IMR-90 (cell line): ENCODE measurements at regions not wholly inside any gene's neighbourhood (a gene's known extent, or its start where the extent isn't known, plus 50 kb on each side); places are given as distances from the start of the nearest gene placed in this dataset.
A peak's percentile ranks its signal among the peaks of the same experiment; 100 is the strongest.

Experiments
- ATAC-seq: fragments of 200-7000 bp; cut with Tn5 transposase; 2 replicates; pipeline ENCODE4 v1.9.1; 2020; ENCODE audit warnings: low read depth, mild to moderate bottlenecking, moderate library complexity
- BruUV-seq: library from RNA; stranded (reverse); fragments of 400-500 nt; replicated peaks from 2 replicates; lab custom pipeline; 2021; lab: Mats Ljungman, UMichigan
- CTCF ChIA-PET: fragments of 300-600 bp; formaldehyde crosslinking; extraction: SDS; loops from one replicate; lab custom pipeline; 2021; ENCODE audit warnings: antibody characterized with exemption; lab: Yijun Ruan, JAX
- POLR2A ChIA-PET: fragments of 300-600 bp; sonication (Branson Sonifier 250); formaldehyde crosslinking; loops from one replicate; lab custom pipeline; 2022; ENCODE audit warnings: antibody characterized with exemption; ENCODE audit not compliant: unreplicated experiment; lab: Charles Lee
- DNase-seq: peaks from one replicate; pipeline ENCODE4 v3.0.0; 2013
- H2AFZ ChIP-seq: replicated peaks from 2 replicates; pipeline ENCODE3; 2013; ENCODE audit warnings: low read length, mild to moderate bottlenecking; ENCODE audit not compliant: poor library complexity
- H2AK5ac ChIP-seq: 2 replicates; pipeline ENCODE4 v1.6.1; 2013; ENCODE audit warnings: low read depth, low read length, inconsistent platforms
- H2AK9ac ChIP-seq: replicated peaks from 2 replicates; pipeline ENCODE3; 2013; ENCODE audit warnings: mild to moderate bottlenecking, low read depth, low read length, moderate library complexity; ENCODE audit not compliant: poor library complexity
- H2BK120ac ChIP-seq: 2 replicates; pipeline ENCODE4 v1.6.1; 2013; ENCODE audit warnings: low read depth, low read length, inconsistent platforms
- H2BK15ac ChIP-seq: 3 replicates; pipeline ENCODE4 v1.6.1; 2013; ENCODE audit warnings: low read depth, low read length, inconsistent platforms
- H2BK20ac ChIP-seq: 2 replicates; pipeline ENCODE4 v1.6.1; 2013; ENCODE audit warnings: low read depth, mild to moderate bottlenecking, inconsistent platforms, low read length, moderate library complexity
- H2BK5ac ChIP-seq: 2 replicates; pipeline ENCODE4 v1.6.1; 2013; ENCODE audit warnings: mild to moderate bottlenecking, low read depth, low read length, inconsistent platforms; ENCODE audit not compliant: poor library complexity, severe bottlenecking
- H3K14ac ChIP-seq: replicated peaks from 2 replicates; pipeline ENCODE4 v1.6.1; 2013; ENCODE audit warnings: low read depth, low read length, inconsistent platforms
- H3K18ac ChIP-seq: 2 replicates; pipeline ENCODE4 v1.6.1; 2013; ENCODE audit warnings: low read depth, low read length, control low read depth
- H3K23ac ChIP-seq: 2 replicates; pipeline ENCODE4 v1.6.1; 2013; ENCODE audit warnings: low read depth, low read length, inconsistent platforms
- H3K27ac ChIP-seq: 2 replicates; pipeline ENCODE4 v1.5.1; 2013; ENCODE audit warnings: mild to moderate bottlenecking, control low read depth, low read length; ENCODE audit not compliant: insufficient read depth
- H3K27me3 ChIP-seq: 2 replicates; pipeline ENCODE4 v1.6.1; 2013; ENCODE audit warnings: low read length; ENCODE audit not compliant: control insufficient read depth, insufficient read depth
- H3K36me3 ChIP-seq: 2 replicates; pipeline ENCODE4 v1.6.1; 2013; ENCODE audit warnings: low read length, mixed read lengths; ENCODE audit not compliant: control insufficient read depth, insufficient read depth
- H3K4ac ChIP-seq: 2 replicates; pipeline ENCODE4 v1.6.1; 2013; ENCODE audit warnings: low read depth, low read length, inconsistent platforms
- H3K4me1 ChIP-seq: 2 replicates; pipeline ENCODE4 v1.6.1; 2013; ENCODE audit warnings: low read length, mixed read lengths; ENCODE audit not compliant: control insufficient read depth, insufficient read depth
- H3K4me2 ChIP-seq: 2 replicates; pipeline ENCODE4 v1.6.1; 2013; ENCODE audit warnings: low read depth, mild to moderate bottlenecking, control low read depth, low read length, moderate library complexity
- H3K4me3 ChIP-seq: 2 replicates; pipeline ENCODE4 v1.5.1; 2013; ENCODE audit warnings: low read depth, mild to moderate bottlenecking, control low read depth, low read length, moderate library complexity; ENCODE audit not compliant: insufficient read depth
- H3K56ac ChIP-seq: 2 replicates; pipeline ENCODE4 v1.6.1; 2013; ENCODE audit warnings: low read length, inconsistent platforms; ENCODE audit not compliant: insufficient read depth; ENCODE audit errors: extremely low read depth
- H3K79me1 ChIP-seq, 2 experiments: 2 replicates each; pipeline ENCODE4 v1.6.1; 2013; ENCODE audit warnings: low read length in 2 of 2, inconsistent platforms in 1 of 2, low read depth in 1 of 2
- H3K9ac ChIP-seq: 2 replicates; pipeline ENCODE4 v1.6.1; 2013; ENCODE audit warnings: low read depth, low read length, control low read depth
- H3K9me1 ChIP-seq: 2 replicates; pipeline ENCODE4 v1.6.1; 2013; ENCODE audit warnings: low read length, inconsistent platforms; ENCODE audit not compliant: insufficient read depth
- H3K9me3 ChIP-seq: 2 replicates; pipeline ENCODE4 v1.6.1; 2013; ENCODE audit warnings: low read length; ENCODE audit not compliant: control insufficient read depth, insufficient read depth
- H4K20me1 ChIP-seq: 2 replicates; pipeline ENCODE4 v1.6.1; 2013; ENCODE audit warnings: low read length, inconsistent platforms; ENCODE audit not compliant: insufficient read depth
- H4K5ac ChIP-seq: 2 replicates; pipeline ENCODE4 v1.6.1; 2013; ENCODE audit warnings: mild to moderate bottlenecking, low read depth, low read length, control low read depth
- H4K8ac ChIP-seq, 2 experiments: 2 replicates each; pipeline ENCODE4 v1.6.1; 2013; ENCODE audit warnings: low read depth in 2 of 2, low read length in 2 of 2, control low read depth in 1 of 2, inconsistent platforms in 1 of 2
- H4K91ac ChIP-seq: 2 replicates; pipeline ENCODE4 v1.6.1; 2013; ENCODE audit warnings: low read depth, low read length, inconsistent platforms; ENCODE audit not compliant: insufficient read depth
- CEBPB ChIP-seq: IDR thresholded peaks from 2 replicates; pipeline ENCODE4 v1.6.1; 2012; ENCODE audit warnings: low read depth, low read length, improper control_type of control experiment
- RCOR1 ChIP-seq: IDR thresholded peaks from 2 replicates; pipeline ENCODE4 v1.6.1; 2012; ENCODE audit warnings: mild to moderate bottlenecking, low read length, improper control_type of control experiment; ENCODE audit not compliant: insufficient replicate concordance
- WGBS, 2 experiments: methylation state at CpG; one replicate each; pipeline versions ENCODE4 v1.1.5 to v1.1.7; 2013; ENCODE audit warnings: missing lambda C conversion rate in 2 of 2; ENCODE audit not compliant: insufficient read length in 1 of 2; ENCODE audit errors: extremely low coverage in 2 of 2; 5-methylcytosine and 5-hydroxymethylcytosine counted together
- dilution Hi-C: fragments of 300-500 bp; cut with HindIII; formaldehyde crosslinking; loops from one replicate; pipeline ENCODE4 v1.14.3; 2018; ENCODE audit warnings: low sequenced_read_pairs; ENCODE audit not compliant: unreplicated experiment
- in situ Hi-C: fragments of 300-500 bp; cut with MboI; formaldehyde crosslinking; loops from 3 replicates; pipeline ENCODE4 v1.14.3; 2019; ENCODE audit warnings: low sequenced_read_pairs, inconsistent platforms, mixed read lengths
- intact Hi-C: fragments of 100-400 bp; cut with micrococcal nuclease; formaldehyde crosslinking; loops from 2 replicates; pipeline ENCODE4 v1.10.0; 2022

DNA sequence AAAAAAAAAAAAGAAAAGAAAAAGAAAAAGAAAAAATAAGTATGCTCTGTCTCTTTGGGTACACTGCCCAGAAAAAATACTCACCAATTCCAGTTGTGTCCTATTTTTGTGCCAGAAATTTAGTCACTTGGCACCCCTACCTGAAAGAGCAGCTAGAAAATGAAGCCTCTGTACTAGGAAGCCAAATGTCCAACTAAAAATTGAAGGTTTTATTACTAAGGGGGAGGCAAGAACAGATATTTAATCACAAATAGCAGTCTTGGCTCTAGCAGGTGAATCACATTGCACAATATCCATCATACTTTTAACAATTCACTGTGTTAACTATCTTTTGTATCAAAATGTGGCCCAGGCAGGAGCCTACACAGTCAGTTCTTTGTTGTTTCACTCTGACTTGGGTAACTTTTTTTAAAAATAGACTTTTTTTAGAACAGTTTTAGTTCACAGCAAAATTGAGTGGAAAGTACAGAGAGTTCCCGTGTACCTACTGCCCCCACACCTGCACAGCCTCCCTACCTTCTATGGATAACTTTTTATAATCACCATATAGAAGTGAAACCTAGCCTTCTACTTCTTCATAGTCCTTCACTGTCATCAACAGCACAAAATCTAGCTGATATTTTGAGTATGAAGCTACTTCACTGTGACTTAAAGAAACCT lies 87.1 kb upstream of the ATF7IP start:
- H3K79me1 ChIP-seq, result no peaks in the 10 kb centered on the region; a peak in 1 of 4 replicates
- dilution Hi-C loops, result no loop called here
- no peak overlapping the region for H2BK120ac ChIP-seq
- H3K27me3 ChIP-seq, result no peaks in the 10 kb centered on the region
- H4K20me1 ChIP-seq, result no peaks in the 10 kb centered on the region
- H2BK15ac ChIP-seq, result no peak overlapping the region
- no peak overlapping the region for H2AK5ac ChIP-seq
- H3K23ac ChIP-seq, result no peak overlapping the region
- no peak overlapping the region for H2AK9ac ChIP-seq
- H2BK5ac ChIP-seq, result no peak overlapping the region
- H3K4ac ChIP-seq, result no peak overlapping the region
- intact Hi-C loops, result no loop called here
- CTCF ChIA-PET, result no interaction called here
- no peak overlapping the region for H3K9ac ChIP-seq
- no peaks in the 10 kb centered on the region; the same call in 1 of the 2 replicates for H3K9me3 ChIP-seq
- no peak overlapping the region for H2BK20ac ChIP-seq
- no peak overlapping the region for H4K5ac ChIP-seq
- H4K8ac ChIP-seq, result no peak overlapping the region
- no CpG with 5 or more reads among the region's 1 CpG for whole genome bisulfite sequencing, 2 experiments
- in situ Hi-C loops, result no loop called here
- POLR2A ChIA-PET, result no interaction called here
- H4K91ac ChIP-seq, result no peak overlapping the region
- no peak overlapping the region for H3K56ac ChIP-seq
- H2AFZ ChIP-seq, result no peak overlapping the region
- no TSS peak for BruUV-seq
- no peak overlapping the region for H3K4me2 ChIP-seq
- H3K4me1 ChIP-seq, result peaks cover 4% of the 10 kb centered on the region
- TF ChIP-seq RCOR1 (no peak), CEBPB (peak; percentile 54)
- H3K9me1 ChIP-seq, result no peaks in the 10 kb centered on the region
- no peak overlapping the region for H3K18ac ChIP-seq
- no peak overlapping the region for H3K4me3 ChIP-seq
- ATAC-seq, result no peak
- H3K14ac ChIP-seq, result no peak overlapping the region
- no peaks in the 10 kb centered on the region for H3K36me3 ChIP-seq
- H3K27ac ChIP-seq, result no peak overlapping the region
- no peak for DNase-seq
